GM18867 (cell line): ENCODE measurements at regions not wholly inside any gene's neighbourhood (a gene's known extent, or its start where the extent isn't known, plus 50 kb on each side); places are given as distances from the start of the nearest gene placed in this dataset.

ENCODE experiments used
- ATAC-seq: cut with Tn5 transposase; IDR thresholded peaks from one replicate; pipeline ENCODE4 v1.9.1; 2021; ENCODE audit warnings: mild to moderate bottlenecking, moderate library complexity; ENCODE audit not compliant: unreplicated experiment

DNA sequence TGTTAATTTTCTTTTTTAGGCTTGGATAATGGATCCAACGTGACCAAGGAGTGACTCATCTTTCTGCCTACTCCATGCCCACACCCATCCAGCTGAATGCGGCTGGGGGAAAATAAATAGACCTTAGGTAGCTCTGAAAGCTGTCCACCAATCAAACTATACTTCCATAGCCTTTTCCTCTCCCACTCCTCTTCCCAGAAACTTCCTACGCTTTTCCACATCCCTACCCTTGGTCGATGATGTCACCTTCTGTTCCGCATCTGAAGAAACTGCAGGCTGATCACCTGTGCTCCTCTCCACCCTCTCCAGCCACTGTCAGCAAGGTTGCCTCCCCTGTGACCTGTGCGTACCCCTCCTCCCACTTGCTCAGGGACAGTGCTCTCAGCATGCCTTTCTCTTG is 359.8 kb upstream of the KLF6 start:
- ATAC-seq = no peak

DNA sequence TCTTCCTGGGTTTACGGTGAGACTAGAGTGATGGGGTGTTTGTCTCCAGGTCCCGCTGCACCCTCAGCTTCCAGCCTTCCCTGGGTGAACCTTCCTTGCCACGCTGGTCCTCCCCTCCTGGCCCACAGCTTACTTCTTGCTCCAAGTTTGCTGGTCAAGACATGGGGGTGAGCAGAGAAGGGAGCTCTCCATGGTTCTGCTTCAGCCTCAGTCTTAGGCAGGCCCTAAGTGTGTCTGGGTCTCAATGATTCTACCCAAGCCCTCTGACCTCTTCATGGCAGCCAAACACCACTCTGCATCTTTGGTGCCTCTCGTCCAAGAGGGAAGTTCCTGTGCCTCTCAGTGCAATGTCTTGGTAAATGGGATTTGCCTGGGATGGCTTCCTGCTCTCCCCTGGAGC is 356.5 kb upstream of the KLF6 start:
- no peak for ATAC-seq

GRCh38 chr10:4138146-4138721 is 353.2 kb upstream of the KLF6 start:
- no peak for ATAC-seq

- ATAC-seq = no peak
Observed at GRCh38 chr10:4137299-4137698, 352.3 kb upstream of the KLF6 start.

DNA sequence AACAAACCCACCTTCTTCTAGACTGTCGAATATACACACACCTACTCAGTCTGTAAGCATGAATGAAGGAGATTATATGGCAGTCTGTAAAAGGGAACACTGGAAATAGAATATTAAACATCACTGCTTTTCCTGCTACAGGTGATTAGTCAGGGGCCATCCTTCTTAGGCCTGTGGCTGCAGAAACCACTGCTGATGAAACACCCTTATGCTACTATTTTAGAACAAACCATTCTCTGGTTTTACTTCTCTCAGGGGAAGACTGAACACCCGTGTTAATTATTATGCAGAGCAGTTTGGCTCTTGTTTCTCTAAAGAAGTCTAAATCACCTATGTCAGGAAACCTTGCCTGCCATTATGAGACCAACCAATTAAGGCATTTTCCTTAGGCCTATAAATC is 351.1 kb upstream of the KLF6 start:
- ATAC-seq = peak; percentile 89

DNA sequence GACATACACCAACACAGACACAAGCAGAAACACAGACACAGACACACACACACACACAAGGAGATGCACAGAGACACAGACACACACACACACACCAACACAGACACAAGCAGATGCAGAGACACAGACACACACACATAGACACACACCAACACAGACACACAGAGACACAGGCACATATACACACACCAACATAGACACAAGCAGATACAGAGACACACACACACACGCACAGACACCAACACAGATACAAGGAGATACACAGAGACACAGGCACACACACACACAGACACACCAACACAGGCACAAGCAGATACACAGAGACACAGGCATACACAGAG is 347.2 kb upstream of the KLF6 start:
- ATAC-seq = no peak

- ATAC-seq = peak; percentile 70
Observed at GRCh38 chr10:4131407-4132215, 346.6 kb upstream of the KLF6 start.

DNA sequence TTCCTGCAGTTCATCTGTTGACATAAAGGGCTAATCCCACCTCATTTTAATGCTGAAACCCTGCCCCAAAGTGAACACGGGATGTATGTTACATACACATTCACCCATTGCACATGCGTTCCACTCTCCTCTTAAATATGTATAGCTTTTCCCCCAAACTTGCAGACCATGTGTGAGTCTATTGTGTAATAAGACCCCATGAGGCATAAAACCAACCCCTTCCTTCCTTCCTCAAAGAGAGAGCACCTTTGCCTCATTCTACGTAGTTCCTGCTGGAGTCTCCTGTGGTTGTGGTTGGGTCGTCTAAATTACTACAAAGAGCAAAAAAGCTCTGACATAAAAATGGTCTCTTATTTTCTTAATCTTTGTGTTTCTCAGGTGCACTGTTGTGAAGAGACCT is 345.7 kb upstream of the KLF6 start:
- ATAC-seq = no peak

DNA sequence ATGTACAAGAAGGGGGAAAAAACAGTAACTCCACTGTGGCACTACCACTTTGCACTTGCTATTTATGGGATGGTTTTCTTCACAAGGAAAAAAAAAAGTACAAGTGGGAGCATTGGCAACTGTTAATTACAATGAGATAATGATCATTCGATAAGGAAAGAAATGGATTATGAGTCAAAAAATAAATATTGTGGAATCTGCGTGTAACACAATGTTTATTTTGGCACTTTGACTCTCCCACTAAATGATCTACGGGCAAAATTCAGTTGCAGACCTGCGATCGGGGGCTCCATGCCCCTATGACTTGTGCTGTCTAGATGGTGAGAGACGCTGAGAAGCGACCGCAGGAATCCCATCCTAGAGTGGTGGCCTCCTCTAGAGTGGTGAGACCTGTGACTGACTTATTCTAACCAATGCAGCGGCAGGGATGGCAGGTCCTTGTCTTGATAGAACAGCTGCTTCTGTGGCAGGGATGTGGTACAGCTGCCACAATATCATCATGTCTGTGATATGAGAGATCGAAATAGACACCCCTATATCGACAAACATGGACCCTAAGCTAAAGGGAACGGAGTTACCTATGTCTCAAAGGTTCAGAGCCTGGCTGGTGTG is 345.0 kb upstream of the KLF6 start:
- no peak for ATAC-seq

GRCh38 chr10:4127518-4128315 is 342.7 kb upstream of the KLF6 start:
- peak; percentile 60 for ATAC-seq

GRCh38 chr10:4125776-4126175 is 340.8 kb upstream of the KLF6 start:
- no peak for ATAC-seq

DNA sequence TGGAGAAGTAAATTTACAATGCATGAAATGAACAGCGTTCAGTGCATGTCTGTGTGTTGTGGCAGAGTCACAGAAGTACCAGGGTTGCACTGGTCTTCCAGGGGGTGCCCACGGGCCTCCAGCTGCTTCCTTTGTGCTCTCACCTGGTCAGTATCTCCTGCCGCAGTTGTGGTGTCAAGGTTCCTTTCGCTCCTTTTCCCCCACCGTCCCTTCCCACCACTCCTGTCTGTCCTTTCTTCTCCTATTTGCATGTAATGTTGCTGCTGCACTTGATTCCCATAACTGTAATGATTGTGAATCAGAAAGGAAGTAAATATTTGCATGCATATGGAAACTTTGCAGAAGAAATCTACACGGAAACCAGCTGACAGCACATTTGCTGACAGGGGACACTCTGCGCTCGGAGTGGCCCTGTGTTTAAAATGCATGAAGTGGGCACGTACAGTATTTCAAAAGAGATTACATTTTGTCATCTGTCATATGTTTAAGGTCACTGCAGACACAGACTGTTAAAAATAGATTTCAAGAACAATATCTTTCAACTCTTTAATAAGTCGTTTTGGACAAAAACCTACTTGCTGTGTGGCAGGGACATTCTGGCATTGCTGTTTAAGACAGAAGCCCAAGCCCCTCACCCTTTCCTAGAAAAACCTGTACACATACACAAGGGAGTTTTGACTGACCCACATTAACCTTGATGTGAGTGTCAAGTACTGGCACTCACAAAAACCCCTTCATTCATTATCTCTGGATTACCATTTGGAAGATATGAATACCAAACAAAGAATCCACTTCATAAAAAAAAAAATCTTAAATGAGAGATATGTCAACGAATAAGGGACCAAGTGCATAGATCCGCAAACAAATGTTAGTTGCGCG is 336.7 kb upstream of the KLF6 start:
- ATAC-seq = peak; percentile 78

DNA sequence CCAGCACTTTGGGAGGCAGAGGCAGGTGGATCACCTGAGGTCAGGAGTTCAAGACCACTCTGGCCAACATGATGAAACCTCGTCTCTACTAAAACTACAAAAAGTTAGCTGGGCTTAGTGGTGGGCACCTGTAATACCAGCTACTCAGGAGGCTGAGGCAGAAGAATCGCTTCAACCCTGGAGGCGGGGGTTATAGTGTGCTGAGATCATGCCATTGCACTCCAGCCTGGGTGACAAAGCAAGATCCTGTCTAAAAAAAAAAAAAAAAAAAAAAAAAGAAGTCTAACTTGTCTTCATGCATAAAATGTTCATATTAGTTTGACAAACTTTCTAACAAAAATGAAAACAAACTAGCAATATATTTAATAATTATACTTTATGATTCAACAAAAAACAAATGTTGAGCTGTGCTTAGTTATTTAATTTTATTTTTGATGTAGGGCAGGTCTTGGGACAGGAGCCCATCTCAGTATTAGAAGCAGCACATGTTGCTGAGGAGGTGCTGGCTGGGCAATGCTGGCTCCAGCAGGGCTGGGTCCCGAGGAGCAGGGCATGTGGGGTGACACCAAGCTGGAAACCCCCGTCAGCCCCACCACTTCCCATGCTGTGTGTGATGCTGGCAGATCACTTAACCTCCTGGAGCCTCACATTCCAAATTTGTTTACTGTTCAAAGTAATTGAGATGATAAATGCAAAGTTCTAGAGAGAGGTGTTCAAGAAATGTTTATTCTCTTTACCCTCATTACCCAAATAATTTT is 335.3 kb upstream of the KLF6 start:
- ATAC-seq = no peak

DNA sequence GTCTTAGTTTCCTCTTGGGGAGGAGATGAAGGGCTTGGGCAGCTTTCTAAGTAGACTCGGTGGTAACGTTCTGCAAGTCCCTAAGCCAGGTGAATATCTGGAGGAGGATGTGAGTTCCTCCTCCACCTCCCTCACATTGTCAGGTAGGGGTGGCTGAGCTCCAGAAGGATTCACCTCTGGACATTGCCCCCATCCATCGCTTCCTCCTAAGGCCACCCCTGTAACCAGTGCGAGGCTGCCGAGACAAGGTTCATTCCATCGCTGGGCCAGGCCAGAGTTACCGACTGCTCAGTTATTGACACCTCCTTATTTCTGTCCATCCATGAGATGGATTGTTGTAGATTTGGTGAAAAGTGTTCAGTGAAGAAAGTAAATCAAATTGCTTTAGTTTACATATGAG is 334.1 kb upstream of the KLF6 start:
- no peak for ATAC-seq

- no peak for ATAC-seq
Observed at GRCh38 chr10:4117604-4118003, 332.6 kb upstream of the KLF6 start.

GRCh38 chr10:4111643-4112042 is 326.6 kb upstream of the KLF6 start:
- ATAC-seq = no peak

DNA sequence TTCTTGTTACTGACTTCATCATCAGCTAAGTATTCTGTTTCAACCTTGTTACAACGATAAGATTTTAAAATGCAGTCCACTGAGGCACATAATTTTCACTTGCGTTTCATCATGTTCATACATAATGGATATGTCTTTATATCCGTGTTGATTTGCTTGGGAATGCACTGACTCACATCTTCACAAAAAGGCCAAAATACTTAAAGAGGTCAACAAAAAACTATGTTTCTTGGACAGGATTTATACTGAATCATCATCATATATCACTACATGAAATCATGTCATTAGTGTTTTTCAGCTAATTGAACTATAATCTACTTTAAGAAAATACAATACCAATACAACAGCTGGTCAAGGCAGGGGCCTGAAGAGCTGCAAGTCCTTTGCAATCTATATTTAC is 324.5 kb upstream of the KLF6 start:
- ATAC-seq = no peak

GRCh38 chr10:4108693-4109092 is 323.7 kb upstream of the KLF6 start:
- no peak for ATAC-seq

DNA sequence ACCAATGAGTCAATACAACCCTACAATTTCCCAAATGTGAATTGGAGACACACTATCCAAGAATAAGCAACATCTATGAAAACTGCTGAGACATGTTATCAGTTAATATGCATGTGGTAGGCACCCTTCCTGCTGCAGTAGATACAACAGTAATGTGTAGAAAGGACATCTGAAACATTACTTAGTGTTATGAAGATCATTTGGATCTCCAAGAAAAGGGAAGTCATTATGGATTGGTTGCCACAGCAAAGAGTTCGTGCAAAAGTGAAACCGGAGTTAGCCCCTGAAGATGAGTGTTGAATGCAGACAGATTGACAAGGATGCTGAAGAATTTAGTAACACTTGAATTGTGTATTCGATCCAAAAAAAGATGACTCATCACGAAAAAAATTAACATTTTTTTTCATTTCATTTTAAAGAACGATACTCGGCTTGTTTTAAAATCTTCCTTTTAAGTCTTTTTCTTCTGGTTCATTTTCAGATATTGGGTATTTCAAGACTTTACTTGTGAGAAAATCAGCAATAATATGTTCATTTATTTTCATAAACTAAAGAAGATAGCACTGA is 322.4 kb upstream of the KLF6 start:
- ATAC-seq = no peak

DNA sequence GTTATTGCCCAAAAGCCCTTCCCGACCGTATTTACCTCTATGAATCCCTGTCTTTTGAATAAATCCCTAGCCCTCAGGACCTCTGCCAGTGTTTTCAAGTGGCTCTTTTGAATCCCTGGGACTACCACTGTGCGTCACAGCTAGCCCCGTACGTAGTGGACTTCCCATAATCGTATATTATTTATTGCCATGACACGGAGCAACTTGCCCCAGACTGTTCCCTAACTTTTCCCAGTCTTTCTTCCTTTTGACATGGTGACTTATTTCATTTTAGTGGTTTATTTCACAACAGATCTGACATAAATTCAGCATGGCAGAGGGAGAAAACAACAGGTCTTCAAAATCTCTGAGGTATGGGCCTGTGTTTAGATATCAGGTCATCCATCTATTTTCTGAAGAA is 318.6 kb upstream of the KLF6 start:
- no peak for ATAC-seq
